Omental fat pad (tissue), 3 donors: ENCODE measurements at regions not wholly inside any gene's neighbourhood (a gene's known extent, or its start where the extent isn't known, plus 50 kb on each side); places are given as distances from the start of the nearest gene placed in this dataset.

Experiments
- ATAC-seq: fragments of 150-250 bp; one replicate; pipeline ENCODE4 v1.9.1; 2016; ENCODE audit warnings: mild to moderate bottlenecking, moderate library complexity; ENCODE audit not compliant: low FRiP score
- DNase-seq: peaks from one replicate; pipeline ENCODE4 v3.0.0-alpha.2; 2019; ENCODE audit warnings: low spot score
- CTCF ChIP-seq, 3 donors: fragments of 450-650 bp; IDR thresholded peaks; one replicate each; pipeline ENCODE4 v1.5.1; 2016 to 2017; ENCODE audit warnings: antibody characterized with exemption in 3 of 3, mild to moderate bottlenecking in 3 of 3, moderate library complexity in 2 of 3

DNA sequence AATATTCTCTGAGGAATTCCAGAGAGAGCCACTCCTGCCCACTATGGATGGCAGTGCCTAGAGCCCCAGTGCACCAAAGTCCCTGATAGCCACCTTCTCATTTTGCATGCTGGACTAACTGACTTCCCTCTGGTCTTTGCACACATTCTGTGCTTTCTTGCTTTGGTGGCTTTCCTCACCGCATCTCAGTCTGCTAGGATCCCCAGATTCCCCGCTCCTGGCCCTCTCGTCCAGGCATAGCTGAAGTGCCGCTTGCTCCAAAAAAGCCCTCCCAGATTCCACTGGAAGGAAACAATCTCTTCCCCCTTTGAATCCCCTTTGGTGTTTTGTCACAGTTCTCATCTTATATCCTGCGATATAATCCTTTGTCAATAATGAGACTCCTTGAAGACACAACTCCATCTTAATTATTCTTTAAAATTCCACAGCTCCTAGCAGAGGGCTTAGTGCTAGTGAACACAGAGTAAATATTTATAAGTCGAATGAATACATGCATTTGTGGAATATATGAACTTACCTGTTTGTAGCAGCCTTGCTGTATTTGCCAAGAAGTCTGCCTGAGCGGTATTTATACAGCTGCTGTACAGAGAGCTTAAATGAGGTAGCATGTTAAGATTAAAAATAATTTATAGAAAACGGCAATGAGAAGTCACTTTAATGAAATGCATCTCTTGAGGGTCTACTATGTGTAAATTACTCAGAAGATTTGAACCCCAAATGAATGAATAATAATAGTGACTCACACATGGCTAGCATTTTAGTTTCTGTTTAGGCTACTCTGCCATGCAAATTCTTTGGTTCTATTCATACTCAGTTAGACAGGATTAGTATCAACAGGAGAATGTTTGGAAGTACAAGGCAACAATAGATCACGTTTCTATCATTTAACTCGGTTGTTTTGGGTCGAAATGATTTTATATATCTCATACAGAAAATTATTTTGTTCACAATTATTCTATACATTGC lies 421.9 kb upstream of the TENM3 start:
- ATAC-seq (no peak), DNase-seq (no peak)
- TF ChIP-seq CTCF (IDR thresholded peaks at IDR 0.05): no peak

- no peak for TF ChIP-seq CTCF (IDR thresholded peaks at IDR 0.05)
- DNase-seq (no peak), ATAC-seq (no peak)
These were observed 421.2 kb upstream of the TENM3 start for GRCh38 chr4:181822005-181822375.

- ATAC-seq (no peak), DNase-seq (no peak)
- no peak for TF ChIP-seq CTCF (IDR thresholded peaks at IDR 0.05)
These were observed 420.0 kb upstream of the TENM3 start for GRCh38 chr4:181823183-181823582.

DNA sequence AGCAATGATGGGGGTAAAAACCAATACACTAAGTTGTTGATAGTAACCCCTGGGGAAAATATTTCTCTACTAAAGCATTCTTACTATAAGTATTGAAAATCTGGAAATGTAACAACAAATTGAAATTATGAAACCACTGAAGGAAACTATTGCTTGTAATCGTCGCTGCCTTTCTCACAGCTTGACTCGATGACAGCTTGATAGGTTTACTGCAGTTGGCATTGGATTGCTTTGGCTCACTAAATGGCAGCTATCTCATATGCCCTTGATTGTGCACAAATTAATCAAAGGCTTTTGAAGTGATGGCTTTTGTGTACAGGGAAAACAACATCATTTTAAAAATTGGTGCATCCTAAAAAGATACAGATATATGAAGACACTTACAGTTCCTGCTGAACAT lies 419.6 kb upstream of the TENM3 start:
- no peak for DNase-seq
- no peak for TF ChIP-seq CTCF (IDR thresholded peaks at IDR 0.05)
- ATAC-seq: no peak

DNA sequence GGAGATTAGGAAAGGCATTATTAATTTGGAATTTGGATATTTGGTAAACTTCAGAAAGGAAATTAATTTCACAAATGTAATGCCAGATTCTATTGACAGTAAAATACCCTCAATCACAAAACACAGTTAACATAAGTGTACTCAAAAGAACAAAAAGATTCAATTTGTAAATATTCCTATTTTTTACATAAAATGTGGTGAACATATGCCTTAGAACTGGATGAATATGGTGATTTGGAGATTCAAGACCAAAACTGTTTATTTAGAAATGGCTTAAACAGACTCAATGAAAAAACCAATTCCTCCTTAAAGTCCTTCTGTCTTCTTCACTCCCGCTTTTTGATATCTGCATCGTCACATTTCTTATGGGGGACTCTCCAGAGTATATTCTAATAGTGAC lies 417.6 kb upstream of the TENM3 start:
- DNase-seq (no peak), ATAC-seq (no peak)
- no peak for TF ChIP-seq CTCF (IDR thresholded peaks at IDR 0.05)

GRCh38 chr4:181827246-181827645 lies 416.0 kb upstream of the TENM3 start:
- no peak for TF ChIP-seq CTCF (IDR thresholded peaks at IDR 0.05)
- DNase-seq: no peak
- ATAC-seq: no peak
